ENCODE measurements at regions not wholly inside any gene's neighbourhood (a gene's known extent, or its start where the extent isn't known, plus 50 kb on each side); places are given as distances from the start of the nearest gene placed in this dataset.

DNA sequence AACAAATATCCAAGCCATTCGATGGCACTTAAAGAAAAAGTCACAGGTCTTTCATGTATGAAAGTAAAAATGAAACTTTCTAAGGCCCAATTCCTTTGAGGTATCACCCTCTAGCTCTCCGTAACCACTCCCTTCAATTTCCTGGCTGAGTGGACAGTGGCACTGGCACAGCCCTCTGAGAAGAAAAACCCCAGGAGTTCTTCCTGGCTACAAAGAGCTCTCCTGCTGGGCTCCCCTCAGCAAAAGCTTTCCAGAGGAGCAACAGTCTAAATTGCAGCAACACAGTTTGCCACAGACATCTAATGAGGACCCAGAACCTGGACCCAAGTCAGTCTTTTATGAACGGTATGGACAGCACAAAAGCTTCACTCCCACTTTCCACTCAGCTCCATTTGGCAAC, 71.8 kb downstream of the FUNDC1 start:
- no peak for DNase-seq (ENCODE audit: low read depth in 2 of 2)

DNA sequence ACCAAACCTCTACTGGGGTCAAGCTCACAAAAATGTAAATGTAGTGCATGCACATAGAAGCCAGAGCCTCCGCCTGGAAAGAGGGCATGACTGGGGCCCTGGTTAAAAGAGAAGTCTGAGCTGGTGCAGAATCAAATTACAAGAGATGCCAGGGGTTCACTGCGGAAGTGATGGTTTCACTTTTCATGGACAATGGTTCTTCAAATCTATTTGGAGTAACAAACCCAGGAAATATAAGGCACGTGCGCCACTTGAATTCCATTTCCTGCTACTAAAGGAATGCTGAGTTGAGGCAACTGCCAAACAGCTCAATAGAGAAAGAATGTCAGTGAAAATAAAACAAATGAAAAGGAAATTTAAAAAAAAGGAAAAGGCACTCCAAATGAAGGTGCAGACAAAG, 79.8 kb downstream of the FUNDC1 start:
- DNase-seq (ENCODE audit: low read depth in 2 of 2): no peak

DNA sequence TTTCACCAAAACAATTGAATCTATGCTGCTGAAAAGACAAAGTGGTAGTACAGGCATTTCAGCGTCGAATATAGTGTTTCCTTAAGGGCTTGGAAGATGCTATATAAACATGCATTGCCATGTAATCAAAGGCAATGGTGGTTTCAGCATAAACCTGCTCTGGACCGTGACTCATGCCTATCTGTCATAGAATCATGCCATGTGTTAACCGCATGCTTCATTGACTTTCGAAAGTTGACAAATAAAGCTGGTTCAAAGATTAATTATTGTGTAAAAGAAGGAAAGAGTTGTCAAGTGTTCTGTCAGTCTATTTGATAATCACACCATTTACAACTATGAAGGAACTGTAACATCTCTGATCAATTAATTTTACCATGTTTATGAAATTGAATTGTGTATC, 83.2 kb downstream of the FUNDC1 start:
- no peak for DNase-seq (ENCODE audit: low read depth in 2 of 2)

DNA sequence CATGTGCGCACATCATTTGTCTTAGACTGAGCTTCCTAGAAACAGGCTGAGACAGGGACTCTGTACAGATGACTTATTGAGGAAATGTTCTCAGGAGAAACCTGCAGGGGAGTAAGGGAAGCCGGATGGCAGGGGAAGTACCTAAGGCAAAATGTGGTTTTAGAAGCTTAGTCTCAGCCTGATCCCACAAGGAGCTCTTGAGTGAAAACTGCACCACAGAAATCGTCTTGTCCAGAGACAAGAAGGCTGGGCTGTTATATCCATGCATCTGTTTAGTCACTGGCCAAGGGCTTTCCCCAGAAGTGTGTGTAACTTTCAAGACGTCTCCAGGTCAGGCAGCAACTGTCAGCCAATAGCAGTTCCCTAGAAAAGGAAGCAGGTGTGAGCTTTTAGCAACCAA, 86.0 kb downstream of the FUNDC1 start:
- no peak for DNase-seq (ENCODE audit: low read depth in 2 of 2)

DNA sequence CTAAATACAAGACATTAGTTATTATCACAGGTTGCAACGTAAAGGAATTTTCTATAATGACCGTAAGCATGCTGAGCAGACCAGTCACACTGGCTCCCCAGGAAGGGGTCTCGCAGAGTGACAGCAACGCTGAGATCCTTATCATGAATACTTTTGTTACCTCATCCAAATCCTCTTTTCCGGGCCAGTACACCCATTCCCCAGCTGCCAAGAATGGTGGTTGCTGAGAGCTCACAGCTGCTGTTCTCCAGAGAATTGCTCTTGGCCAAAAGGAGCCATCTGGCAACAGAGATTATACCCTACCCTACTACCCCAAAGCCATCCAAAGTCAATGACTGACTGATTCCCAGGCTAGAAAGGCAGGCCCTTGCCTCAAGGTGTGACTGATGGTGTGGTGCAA, 91.6 kb downstream of the FUNDC1 start:
- DNase-seq (ENCODE audit: low read depth in 2 of 2): no peak

DNA sequence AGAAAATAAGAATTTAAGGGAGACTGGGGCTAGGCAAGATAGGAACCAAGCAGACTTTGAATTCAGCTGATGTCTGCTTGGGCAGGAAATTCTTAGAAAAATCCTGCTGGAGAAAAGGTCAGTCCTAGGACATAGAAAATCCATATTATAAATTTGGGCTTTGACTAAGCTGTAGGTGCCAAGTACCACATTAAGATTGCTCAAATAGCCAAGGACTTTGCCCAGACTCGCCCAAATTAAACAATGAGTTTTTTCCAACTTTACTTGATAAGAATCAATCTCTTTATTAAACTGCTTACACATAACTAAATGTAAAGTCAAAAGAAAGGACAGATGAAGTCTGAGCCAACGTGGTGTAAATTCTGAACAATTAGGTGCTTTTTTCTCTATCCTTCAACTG, 95.4 kb downstream of the FUNDC1 start:
- DNase-seq (ENCODE audit: low read depth in 2 of 2): no peak

DNA sequence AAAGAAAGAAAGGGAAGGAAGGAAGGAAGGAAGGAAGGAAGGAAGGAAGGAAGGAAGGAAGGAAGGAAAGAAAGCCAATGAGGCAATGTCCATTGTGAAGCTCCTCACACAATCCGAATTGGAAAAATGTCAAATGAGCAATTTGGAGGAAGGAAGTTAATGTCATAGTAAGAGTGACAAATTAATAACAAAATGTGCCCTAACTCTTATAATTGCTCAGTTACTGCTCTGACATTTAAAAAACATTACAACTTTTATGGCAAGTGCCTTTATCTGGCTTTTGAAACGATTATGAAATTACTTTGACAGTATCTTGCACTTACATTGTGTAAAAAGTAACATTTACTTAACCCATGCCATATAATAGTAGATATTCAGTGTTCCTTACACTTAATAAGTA, 96.5 kb upstream of the EFHC2 start:
- DNase-seq (ENCODE audit: low read depth in 2 of 2): no peak

DNA sequence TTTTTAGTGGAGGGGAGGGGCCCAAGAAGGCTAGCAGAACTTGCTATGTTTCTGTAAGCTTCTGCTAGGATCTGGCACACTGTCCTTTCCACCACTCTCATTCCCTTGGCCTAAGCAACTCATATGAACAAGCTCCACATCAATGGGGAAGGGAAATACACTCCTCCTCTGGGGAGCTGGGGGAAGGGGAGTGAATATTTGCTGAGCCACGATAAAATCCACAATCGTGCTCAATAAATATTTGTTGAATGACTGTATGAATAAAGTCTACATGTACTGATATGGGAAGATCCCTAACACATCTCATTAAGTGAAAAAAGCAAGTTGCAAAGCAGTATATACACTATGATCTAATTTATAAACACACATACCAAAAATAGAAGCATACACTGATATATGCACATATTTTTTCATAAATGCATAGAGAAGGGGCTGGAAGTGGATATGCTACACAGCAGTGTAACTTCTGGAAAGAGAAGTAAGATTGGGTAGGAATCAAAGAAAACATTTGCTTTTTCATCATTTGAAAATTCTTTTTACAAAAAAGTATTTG, 95.8 kb upstream of the EFHC2 start:
- no peak for DNase-seq (ENCODE audit: low read depth in 2 of 2)

DNA sequence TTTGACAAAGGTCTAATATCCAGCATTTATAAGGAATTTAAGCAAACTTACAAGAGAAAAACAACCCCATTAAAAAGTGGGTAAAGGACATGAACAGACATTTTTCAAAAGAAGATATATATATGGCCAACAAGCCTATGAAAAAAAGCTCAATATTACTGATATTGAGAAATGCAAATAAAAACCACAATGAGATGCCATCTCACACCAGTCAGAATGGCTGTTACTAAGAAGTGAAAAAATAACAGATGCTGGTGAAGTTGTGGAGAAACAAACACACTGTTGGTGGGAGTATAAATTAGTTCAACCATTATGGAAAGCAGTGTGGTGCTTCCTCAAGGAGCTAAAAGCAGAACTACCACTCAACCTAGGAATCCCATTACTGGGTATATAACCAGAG, 91.6 kb upstream of the EFHC2 start:
- DNase-seq (ENCODE audit: low read depth in 2 of 2): no peak

DNA sequence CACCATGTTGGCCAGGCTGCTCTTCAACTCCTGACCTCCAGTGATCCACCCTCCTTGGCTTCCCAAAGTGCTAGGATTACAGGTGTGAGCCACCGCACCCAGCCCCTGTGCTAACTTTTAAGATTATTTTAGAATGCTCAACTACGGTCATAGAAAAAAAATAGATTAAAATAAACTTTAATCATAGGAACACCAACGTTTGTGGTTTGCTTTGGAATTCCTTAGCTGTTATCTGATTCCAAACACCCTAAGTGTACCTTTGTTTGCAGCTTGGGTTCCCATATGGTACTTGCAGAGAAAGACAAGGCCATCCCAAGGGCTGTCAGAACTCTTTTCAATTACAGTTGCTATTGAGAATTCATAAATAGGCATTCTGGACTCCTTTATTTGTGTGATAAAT, 90.1 kb upstream of the EFHC2 start:
- no peak for DNase-seq (ENCODE audit: low read depth in 2 of 2)

DNA sequence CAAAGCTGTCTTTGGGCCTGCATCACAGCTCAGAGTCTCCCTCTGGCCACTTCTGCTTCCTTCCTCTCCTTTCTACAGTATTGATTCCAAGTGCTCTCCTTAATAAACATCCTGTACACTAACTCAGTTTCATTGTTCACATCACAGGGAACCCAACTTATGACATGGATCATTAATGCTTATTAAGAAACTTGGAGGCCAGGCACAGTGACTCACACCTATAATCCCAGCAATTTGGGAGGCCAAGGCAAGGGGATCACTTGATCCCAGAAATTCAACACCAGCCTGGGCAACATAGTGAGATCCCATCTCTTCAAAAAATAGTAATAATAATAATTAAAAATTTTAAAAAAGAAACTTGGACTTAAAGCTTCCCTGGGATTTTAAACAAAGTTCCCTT, 89.2 kb upstream of the EFHC2 start:
- no peak for DNase-seq (ENCODE audit: low read depth in 2 of 2)

DNA sequence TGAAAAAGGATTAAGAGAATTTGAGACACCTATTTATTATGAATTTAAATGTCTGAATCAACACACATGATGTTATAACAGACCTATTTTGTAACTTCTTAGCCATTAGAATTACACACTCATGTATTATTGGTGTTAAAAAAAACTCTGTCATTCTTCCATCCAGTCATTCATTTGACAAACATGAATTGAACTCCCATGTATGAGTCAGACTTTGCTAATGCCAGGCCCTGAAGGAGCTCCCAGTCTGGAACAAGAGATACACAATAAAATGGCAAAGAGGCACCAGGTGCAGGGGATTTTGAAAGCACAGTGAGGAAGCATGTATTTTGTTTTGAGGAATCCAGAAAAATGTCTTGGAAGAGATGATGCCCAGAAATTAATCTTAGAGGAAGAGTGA, 87.7 kb upstream of the EFHC2 start:
- DNase-seq (ENCODE audit: low read depth in 2 of 2): no peak

DNA sequence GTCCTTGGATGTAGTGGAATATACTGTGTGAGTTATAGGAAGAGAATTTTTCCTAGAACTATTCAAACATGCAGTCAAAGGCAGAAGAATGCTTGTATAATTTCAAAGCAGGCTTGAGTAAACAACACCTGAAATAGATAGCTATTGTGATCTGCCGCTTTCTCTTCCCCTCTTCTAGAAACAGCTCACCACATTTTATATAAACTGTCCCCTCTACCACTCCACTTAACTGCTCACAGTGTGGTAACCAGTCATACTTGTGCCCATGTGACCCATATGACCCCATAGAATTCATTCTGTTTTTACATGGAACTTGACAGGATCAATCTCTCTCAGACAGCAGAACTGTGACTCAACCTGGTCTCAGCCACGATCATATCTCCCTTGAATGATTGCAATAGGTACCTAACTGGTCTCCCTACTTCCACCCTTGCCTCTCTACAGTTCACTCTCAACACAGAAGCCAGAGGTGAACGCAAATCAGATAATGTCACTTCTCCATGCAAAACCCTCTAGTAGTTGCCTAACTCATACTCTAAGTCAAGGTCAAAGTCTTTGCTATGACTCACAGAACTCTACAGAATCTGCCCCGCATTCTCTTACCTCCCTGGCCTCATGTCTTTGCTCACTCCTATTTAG, 85.6 kb upstream of the EFHC2 start:
- DNase-seq (ENCODE audit: low read depth in 2 of 2): no peak

DNA sequence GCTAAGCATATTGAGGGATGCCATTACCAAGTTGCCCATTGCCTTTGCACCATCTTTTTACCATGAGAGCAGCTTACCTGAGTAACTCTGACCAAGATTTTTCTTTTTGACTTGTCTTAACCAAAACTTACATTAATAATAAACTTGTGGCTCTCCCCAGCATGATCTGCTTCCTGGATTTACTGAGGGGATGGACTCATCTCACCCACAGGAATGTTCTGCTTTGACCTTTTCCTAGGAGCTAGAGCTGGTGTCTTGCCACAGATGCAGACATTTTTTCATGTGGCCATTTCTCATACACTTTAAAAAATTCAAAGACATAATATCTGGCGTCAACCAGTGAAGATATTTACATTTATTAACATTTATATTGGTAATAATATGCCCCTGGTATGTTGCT, 79.2 kb upstream of the EFHC2 start:
- DNase-seq (ENCODE audit: low read depth in 2 of 2): no peak

DNA sequence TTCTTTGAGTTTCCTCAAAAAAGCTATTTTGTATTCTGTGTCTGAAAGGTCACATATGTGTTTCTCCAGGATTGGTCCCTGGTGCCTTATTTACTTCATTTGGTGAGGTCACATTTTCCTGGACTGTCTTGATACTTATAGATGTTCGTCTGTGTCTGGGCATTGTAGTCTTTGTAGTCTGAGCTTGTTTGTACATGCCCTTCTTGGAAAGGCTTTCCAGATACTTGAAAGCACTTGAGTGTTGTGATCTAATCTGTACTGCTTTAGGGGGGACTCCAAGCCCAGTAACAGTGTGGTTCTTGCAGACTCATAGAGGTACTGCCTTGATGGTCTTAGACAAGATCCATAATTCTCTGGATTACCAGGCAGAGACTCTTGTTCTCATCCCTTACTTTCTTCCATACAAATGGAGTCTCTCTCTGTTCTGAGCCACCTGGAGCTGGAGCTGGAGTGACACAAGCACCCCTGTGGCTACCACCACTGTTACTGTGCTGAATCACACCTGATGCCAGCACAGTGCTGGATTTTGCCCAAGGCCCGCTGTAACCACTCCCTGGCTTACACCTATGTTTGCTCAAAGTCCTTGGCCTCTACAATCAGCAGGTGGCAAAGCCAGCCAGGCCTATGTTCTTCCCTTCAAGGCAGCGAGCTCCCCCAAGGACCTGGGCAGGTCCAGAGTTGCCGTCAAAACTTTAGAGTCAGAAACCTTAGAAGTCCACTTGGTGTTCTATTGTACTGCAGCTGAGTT, 72.3 kb upstream of the EFHC2 start:
- no peak for DNase-seq (ENCODE audit: low read depth in 2 of 2)

DNA sequence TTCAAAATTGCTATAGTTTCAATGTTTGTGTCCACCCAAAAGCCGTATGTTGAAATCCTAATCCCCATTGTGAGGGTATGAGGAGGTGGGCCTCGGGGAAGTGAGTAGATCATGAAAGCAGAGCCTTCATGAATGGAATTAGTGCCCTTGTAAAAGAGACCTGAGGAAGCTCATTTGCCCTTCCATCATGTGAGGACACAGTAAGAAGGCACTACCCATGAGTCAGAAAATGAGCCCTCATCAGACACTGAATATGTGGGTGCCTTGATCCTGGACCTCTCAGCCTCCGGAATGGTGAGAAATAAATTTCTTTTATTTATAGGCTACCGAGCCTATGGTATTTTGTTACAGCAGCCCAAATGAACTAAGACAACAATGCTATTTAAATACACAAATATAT, 57.7 kb upstream of the EFHC2 start:
- DNase-seq (ENCODE audit: low read depth in 2 of 2): no peak

DNA sequence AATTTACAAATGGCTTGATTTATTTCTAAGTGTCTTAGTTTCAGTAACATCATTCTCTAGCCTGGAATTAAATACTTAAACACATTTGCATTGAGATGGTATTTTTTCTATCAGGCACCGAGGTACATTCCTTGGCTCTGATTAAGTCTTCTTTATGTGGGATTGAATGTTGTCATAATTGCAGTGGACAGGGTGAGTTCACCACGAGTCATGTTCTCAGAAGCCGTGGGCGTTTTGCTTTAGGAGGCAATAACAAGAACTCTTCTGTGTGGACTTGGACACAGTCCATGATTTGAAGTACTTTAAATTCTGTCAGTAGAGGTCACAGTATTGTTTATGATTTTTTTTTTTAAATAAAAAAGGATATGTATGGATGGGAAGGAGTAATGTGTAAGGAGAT, 57.1 kb upstream of the EFHC2 start:
- peak in 1 of 2 donors; percentile 3 for DNase-seq (ENCODE audit: low read depth in 2 of 2)

DNA sequence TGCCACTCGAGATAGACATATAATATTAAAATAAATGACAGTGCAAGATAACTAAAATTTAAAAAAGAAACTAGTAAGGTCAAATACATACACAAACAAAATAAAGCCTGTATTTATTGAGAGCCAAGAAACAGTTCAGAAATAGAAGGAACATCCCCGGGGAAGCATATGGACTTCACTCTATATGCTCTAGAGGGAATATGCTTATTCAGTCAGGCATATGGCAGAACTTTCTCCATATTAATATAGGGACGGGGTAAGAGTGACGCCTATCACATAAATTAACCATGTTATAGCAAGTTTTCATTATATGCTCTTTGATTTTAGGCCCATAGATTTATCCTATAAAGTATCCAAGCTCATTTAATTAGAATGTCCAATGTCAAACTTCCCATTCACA, 56.7 kb upstream of the EFHC2 start:
- DNase-seq (ENCODE audit: low read depth in 2 of 2): no peak

Measured in activated CD4-positive, alpha-beta T cell treated with anti-CD3 and anti-CD28 coated beads for 24 hours (primary cell).